HL-60 (cell line): ENCODE measurements at regions not wholly inside any gene's neighbourhood (a gene's known extent, or its start where the extent isn't known, plus 50 kb on each side); places are given as distances from the start of the nearest gene placed in this dataset.

Experiments
- DNase-seq, 2 experiments: peaks; one replicate each; pipeline ENCODE4 v3.0.0-alpha.2; 2010 to 2020; ENCODE audit warnings: low read depth in 1 of 2, low spot score in 1 of 2
- H3K27ac ChIP-seq: fragments of 250-450 bp; sonication (Bioruptor Pico); replicated peaks from 2 replicates; pipeline ENCODE4 v1.5.1; 2020; ENCODE audit warnings: mild to moderate bottlenecking, moderate library complexity
- H3K27me3 ChIP-seq: fragments of 250-450 bp; sonication (Bioruptor Pico); 2 replicates; pipeline ENCODE4 v1.5.1; 2021; ENCODE audit warnings: mild to moderate bottlenecking, moderate library complexity; ENCODE audit not compliant: insufficient read depth, poor library complexity, severe bottlenecking
- H3K4me3 ChIP-seq: replicated peaks from 2 replicates; pipeline ENCODE4 v1.5.1; 2011; ENCODE audit warnings: mild to moderate bottlenecking, control low read depth, low read length; ENCODE audit not compliant: insufficient read depth
- CTCF ChIP-seq: IDR thresholded peaks from one replicate; pipeline ENCODE4 v1.5.1; 2011; ENCODE audit warnings: low read length, control low read depth, inconsistent platforms; ENCODE audit not compliant: insufficient read depth
- GABPA ChIP-seq: IDR thresholded peaks from 2 replicates; pipeline ENCODE4 v1.6.1; 2012; ENCODE audit warnings: low read depth
- POLR2AphosphoS5 ChIP-seq: IDR thresholded peaks from 2 replicates; pipeline ENCODE4 v1.6.1; 2012; ENCODE audit warnings: low read depth
- REST ChIP-seq: IDR thresholded peaks from 2 replicates; pipeline ENCODE4 v1.6.1; 2012; ENCODE audit warnings: low read depth; ENCODE audit not compliant: insufficient replicate concordance
- SPI1 ChIP-seq: IDR thresholded peaks from 2 replicates; pipeline ENCODE4 v1.6.1; 2012; ENCODE audit warnings: low read depth, mild to moderate bottlenecking, borderline replicate concordance

GRCh38 chr11:128181088-128181480 lies 406.3 kb downstream of the ETS1 start:
- H3K27me3 ChIP-seq: peaks cover 3% of the 10 kb centered on the region
- H3K27ac ChIP-seq: no peak overlapping the region
- no peak for TF ChIP-seq CTCF
- no peak for TF ChIP-seq SPI1
- TF ChIP-seq POLR2AphosphoS5: no peak
- TF ChIP-seq REST: no peak
- no peak for TF ChIP-seq GABPA
- H3K4me3 ChIP-seq: no peak overlapping the region
- no peak for DNase-seq

- no peak for TF ChIP-seq SPI1
- TF ChIP-seq GABPA: no peak
- no peak for TF ChIP-seq REST
- TF ChIP-seq POLR2AphosphoS5: no peak
- TF ChIP-seq CTCF: no peak
- H3K4me3 ChIP-seq: no peak overlapping the region
- DNase-seq: no peak
- peaks cover 3% of the 10 kb centered on the region for H3K27me3 ChIP-seq
- no peak overlapping the region for H3K27ac ChIP-seq
These were observed 406.8 kb downstream of the ETS1 start for GRCh38 chr11:128180441-128181087.

- TF ChIP-seq SPI1 (no peak), REST (no peak), POLR2AphosphoS5 (no peak), GABPA (no peak), CTCF (no peak)
- Histone ChIP-seq H3K4me3 (no peak overlapping the region), H3K27me3 (peaks cover 3% of the 10 kb centered on the region), H3K27ac (no peak overlapping the region)
- DNase-seq: no peak
These were observed 407.8 kb downstream of the ETS1 start for GRCh38 chr11:128179512-128179911.
